HEK293T (cell line): ENCODE measurements at regions not wholly inside any gene's neighbourhood (a gene's known extent, or its start where the extent isn't known, plus 50 kb on each side); places are given as distances from the start of the nearest gene placed in this dataset.

ENCODE experiments used
- CTCF ChIA-PET: fragments of 350-600 bp; formaldehyde crosslinking; extraction: SDS; loops from one replicate; lab custom pipeline; 2021; ENCODE audit warnings: antibody characterized with exemption, inconsistent platforms; lab: Yijun Ruan, JAX
- POLR2A ChIA-PET: fragments of 350-600 bp; formaldehyde crosslinking; extraction: SDS; loops from one replicate; lab custom pipeline; 2020; ENCODE audit warnings: antibody characterized with exemption, inconsistent platforms; lab: Yijun Ruan, JAX
- DNase-seq: peaks from one replicate; pipeline ENCODE4 v3.0.0; 2012; ENCODE audit warnings: mixed read lengths; ENCODE audit errors: extremely low spot score
- ARNT ChIP-seq: fragments of 450-650 bp; IDR thresholded peaks from 2 replicates; pipeline ENCODE4 v1.6.1; 2017; ENCODE audit warnings: mild to moderate bottlenecking
- BHLHE40 ChIP-seq: fragments of 450-650 bp; IDR thresholded peaks from 2 replicates; pipeline ENCODE4 v1.6.1; 2016; ENCODE audit warnings: mild to moderate bottlenecking, moderate library complexity, borderline replicate concordance
- CTBP1 ChIP-seq: fragments of 450-650 bp; IDR thresholded peaks from 2 replicates; pipeline ENCODE4 v1.6.1; 2016; ENCODE audit warnings: borderline replicate concordance
- ELF4 ChIP-seq: fragments of 450-650 bp; IDR thresholded peaks from 2 replicates; pipeline ENCODE4 v1.6.1; 2017; ENCODE audit warnings: antibody characterized with exemption
- FOXA1 ChIP-seq: fragments of 450-650 bp; IDR thresholded peaks from 2 replicates; pipeline ENCODE4 v1.6.1; 2016; ENCODE audit warnings: mild to moderate bottlenecking
- FOXK2 ChIP-seq: fragments of 450-650 bp; IDR thresholded peaks from 2 replicates; pipeline ENCODE4 v1.6.1; 2016; ENCODE audit warnings: mild to moderate bottlenecking
- FOXM1 ChIP-seq: fragments of 450-650 bp; IDR thresholded peaks from 2 replicates; pipeline ENCODE4 v1.6.1; 2017; ENCODE audit warnings: mild to moderate bottlenecking, borderline replicate concordance
- HDGF ChIP-seq: fragments of 450-650 bp; IDR thresholded peaks from 2 replicates; pipeline ENCODE4 v1.6.1; 2017; ENCODE audit warnings: antibody characterized with exemption, borderline replicate concordance
- L3MBTL2 ChIP-seq: fragments of 450-650 bp; conservative IDR thresholded peaks from 2 replicates; pipeline ENCODE4 v1.6.1; 2016; ENCODE audit warnings: mild to moderate bottlenecking
- LEF1 ChIP-seq: fragments of 450-650 bp; IDR thresholded peaks from 2 replicates; pipeline ENCODE4 v1.6.1; 2017; ENCODE audit warnings: mild to moderate bottlenecking, borderline replicate concordance
- NFRKB ChIP-seq: fragments of 450-650 bp; IDR thresholded peaks from 2 replicates; pipeline ENCODE4 v1.6.1; 2016; ENCODE audit warnings: mild to moderate bottlenecking, moderate library complexity
- SP1 ChIP-seq: fragments of 450-650 bp; IDR thresholded peaks from 2 replicates; pipeline ENCODE4 v1.6.1; 2017
- SUZ12 ChIP-seq: fragments of 450-650 bp; IDR thresholded peaks from 2 replicates; pipeline ENCODE4 v1.6.1; 2016; ENCODE audit warnings: mild to moderate bottlenecking
- TARDBP ChIP-seq: fragments of 450-650 bp; IDR thresholded peaks from 2 replicates; pipeline ENCODE4 v1.6.1; 2016
- ZNF384 ChIP-seq: fragments of 450-650 bp; IDR thresholded peaks from 2 replicates; pipeline ENCODE4 v1.6.1; 2016
- TF ChIP-seq, protein P1 (sequence below): fragments of 450-650 bp; IDR thresholded peaks from 2 replicates; pipeline ENCODE4 v1.6.1; 2016

DNA sequence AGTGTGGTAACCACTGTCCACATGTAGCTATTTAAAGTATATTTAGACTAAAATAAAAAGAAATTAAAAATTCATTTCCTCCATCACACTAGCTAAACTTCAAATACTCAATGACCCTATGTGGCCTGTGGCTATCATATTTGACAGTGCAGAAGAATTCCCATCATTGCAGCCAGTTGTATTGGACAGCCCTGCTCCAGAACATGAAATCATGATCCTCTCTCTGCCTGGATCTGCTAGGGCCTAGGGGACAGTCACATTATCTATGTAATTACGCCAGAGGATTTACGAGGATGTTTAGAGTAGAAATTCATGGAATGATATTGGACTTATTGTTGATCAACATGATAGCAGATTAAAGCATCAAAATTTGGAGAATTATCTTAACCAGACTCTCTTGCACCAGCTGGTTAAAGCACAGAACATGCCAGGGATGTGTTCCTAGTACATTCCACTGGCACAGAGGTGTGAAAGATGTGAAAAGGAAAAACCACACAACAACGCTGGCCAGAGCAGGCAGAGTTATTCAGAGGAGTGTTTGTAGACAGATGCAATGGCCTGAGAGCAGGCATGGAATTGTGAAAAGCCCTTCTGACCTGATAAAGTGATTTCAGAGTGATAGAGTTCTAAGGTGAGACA lies 108.9 kb upstream of the STARD13 start:
- ChIA-PET CTCF (no interaction called here), POLR2A (no interaction called here)
- no peak for TF ChIP-seq BHLHE40
- no peak for TF ChIP-seq CTBP1
- no peak for TF ChIP-seq TARDBP
- no peak for TF ChIP-seq FOXA1
- TF ChIP-seq, protein P1, sequence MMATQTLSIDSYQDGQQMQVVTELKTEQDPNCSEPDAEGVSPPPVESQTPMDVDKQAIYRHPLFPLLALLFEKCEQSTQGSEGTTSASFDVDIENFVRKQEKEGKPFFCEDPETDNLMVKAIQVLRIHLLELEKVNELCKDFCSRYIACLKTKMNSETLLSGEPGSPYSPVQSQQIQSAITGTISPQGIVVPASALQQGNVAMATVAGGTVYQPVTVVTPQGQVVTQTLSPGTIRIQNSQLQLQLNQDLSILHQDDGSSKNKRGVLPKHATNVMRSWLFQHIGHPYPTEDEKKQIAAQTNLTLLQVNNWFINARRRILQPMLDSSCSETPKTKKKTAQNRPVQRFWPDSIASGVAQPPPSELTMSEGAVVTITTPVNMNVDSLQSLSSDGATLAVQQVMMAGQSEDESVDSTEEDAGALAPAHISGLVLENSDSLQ = no peak
- TF ChIP-seq ARNT = no peak
- TF ChIP-seq FOXK2 = no peak
- TF ChIP-seq NFRKB = no peak
- TF ChIP-seq ZNF384 = no peak
- no peak for TF ChIP-seq SP1
- no peak for TF ChIP-seq L3MBTL2
- no peak for TF ChIP-seq FOXM1
- no peak for TF ChIP-seq ELF4
- no peak for TF ChIP-seq SUZ12
- TF ChIP-seq LEF1 = no peak
- no peak for TF ChIP-seq HDGF
- DNase-seq = no peak

DNA sequence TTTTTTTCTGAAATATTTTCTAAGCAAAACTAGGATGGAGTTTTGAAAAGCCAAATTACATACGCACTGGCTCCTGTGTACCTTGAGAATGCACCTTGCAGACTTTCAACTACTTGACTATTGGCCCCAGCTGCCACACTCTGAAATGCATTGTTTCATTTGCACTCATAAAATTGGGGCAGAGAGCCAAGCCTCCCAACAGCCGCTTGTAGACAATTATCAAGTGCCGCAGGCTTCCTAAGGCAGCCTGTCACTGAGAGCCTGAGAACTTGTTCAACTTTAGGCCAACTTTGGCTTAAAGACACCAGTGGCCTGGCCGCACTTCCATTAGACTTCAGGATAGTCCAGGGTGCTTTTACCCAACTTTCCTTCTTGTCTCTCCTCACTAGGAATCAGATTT lies 115.7 kb upstream of the STARD13 start:
- no peak for DNase-seq
- CTCF ChIA-PET = no interaction called here
- POLR2A ChIA-PET = no interaction called here
- TF ChIP-seq SP1 (no peak), TARDBP (no peak), FOXA1 (no peak), CTBP1 (no peak), FOXK2 (no peak), NFRKB (no peak), SUZ12 (no peak), ELF4 (no peak), LEF1 (no peak)
- TF ChIP-seq, protein P1 = no peak

DNA sequence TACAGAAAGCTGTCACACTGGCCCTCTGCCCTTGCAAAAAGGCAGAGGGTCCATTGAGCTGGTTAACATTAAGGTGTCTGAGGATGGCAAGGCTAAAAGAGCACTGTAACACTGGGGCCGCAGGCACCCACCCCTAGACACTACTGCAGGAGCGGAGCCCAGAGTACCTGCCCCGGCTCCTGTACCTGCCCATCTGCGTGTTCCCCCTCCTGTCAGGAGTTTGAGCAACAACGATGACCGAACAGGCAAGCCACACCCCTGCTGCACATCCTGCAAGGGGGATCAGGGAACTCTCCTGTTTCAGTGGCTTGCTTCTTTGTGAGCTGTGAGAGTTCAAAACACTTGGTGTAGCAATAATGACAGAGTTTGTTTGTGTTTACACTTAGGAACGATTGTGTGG lies 117.4 kb upstream of the STARD13 start:
- TF ChIP-seq FOXM1 = no peak
- TF ChIP-seq LEF1 = no peak
- TF ChIP-seq HDGF = no peak
- TF ChIP-seq, protein P1 = no peak
- TF ChIP-seq ELF4 = no peak
- TF ChIP-seq SUZ12 = no peak
- TF ChIP-seq NFRKB = no peak
- no peak for TF ChIP-seq ZNF384
- TF ChIP-seq FOXK2 = no peak
- no peak for TF ChIP-seq ARNT
- ChIA-PET CTCF (no interaction called here), POLR2A (no interaction called here)

DNA sequence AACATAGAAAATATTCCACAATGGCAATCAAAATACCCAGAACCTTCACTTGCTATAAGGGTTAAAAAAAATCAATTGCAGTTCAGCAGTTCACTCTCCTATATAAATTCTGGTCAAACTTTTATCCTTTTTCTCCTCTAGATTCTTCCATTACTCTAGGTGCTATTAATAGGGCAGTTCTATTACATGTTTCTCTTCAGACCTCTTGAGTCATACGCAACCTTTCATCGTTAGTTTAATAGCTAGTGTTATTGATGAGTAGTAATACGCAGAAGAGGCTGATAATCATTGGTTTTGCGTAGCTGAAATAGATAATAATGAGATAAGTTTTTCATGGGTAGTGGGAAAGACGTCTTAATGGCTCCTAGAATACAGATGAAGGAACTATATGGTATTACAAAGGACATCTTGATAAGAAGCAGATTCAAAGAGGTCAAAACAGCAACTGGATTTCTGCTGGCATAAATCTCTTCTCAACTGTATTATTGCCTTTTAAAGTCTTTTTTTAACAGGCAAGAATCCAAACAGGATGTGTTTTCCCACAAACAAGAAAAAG lies 118.3 kb upstream of the STARD13 start:
- no peak for DNase-seq
- ChIA-PET CTCF (no interaction called here), POLR2A (no interaction called here)
- TF ChIP-seq BHLHE40 (no peak), FOXA1 (no peak), TARDBP (no peak), NFRKB (no peak)

More for the DNA sequence above, 117.4 kb upstream of the STARD13 start:
- DNase-seq = no peak

DNA sequence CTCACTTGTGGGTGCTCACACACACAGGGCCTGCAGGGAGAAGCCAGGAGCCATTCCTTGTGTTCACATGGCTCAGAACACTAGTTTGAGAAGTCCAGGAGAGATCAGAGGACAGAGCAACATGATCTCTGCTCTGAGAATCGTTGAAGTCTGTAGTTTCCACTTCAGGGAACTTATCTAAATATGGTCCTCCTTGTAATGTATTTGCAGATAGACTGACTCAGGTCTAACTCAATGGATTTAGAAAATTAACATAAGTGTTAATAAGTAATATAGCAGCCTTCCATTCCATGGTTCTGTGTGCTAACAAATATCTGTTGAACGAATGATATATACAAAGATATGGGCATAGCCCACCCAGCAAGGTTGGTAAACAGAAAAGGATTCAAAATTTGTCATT lies 119.8 kb upstream of the STARD13 start:
- TF ChIP-seq ARNT (no peak), SUZ12 (no peak), L3MBTL2 (no peak), SP1 (no peak), ELF4 (no peak), ZNF384 (no peak), HDGF (no peak), TARDBP (no peak), NFRKB (no peak), FOXA1 (no peak), FOXM1 (no peak), LEF1 (no peak), BHLHE40 (no peak), FOXK2 (no peak), CTBP1 (no peak)
- TF ChIP-seq, protein P1 = no peak
- ChIA-PET CTCF (no interaction called here), POLR2A (no interaction called here)
- no peak for DNase-seq
